ENCODE measurements at regions not wholly inside any gene's neighbourhood (a gene's known extent, or its start where the extent isn't known, plus 50 kb on each side); places are given as distances from the start of the nearest gene placed in this dataset.

DNA sequence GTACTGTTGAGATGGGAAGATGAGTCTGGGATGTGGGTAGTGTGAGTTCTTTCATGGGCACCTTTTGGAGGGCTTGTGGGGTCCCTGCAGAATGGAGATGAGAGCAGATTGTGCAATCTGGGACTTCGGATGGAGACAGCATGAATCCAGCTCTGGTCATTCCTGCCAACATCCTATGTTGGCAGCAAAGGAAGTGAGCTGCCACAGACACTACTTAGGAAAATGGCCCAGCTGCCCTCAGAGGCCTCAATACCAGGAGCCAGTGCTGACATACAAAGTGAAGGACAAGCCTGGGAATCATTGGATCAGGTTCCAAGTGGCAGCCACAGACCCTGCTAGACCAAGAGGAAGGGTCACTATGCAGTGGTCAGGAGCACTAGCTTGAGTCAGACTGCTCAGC lies 402.8 kb downstream of the CDK5RAP2 start:
- no peak for FAIRE-seq
- TF ChIP-seq POLR2A (IDR thresholded peaks at IDR 0.05; ENCODE audit: low read depth, low read length) (no peak), PAX5 (IDR thresholded peaks at IDR 0.05; ENCODE audit: insufficient read depth, low read length, severe bottlenecking) (no peak), SPI1 (IDR thresholded peaks at IDR 0.05; ENCODE audit: low read depth, low read length) (no peak), TAF1 (IDR thresholded peaks at IDR 0.05; ENCODE audit: low read depth, low read length) (no peak), POU2F2 (IDR thresholded peaks at IDR 0.05; ENCODE audit: low read depth, low read length) (no peak), POLR2AphosphoS5 (IDR thresholded peaks at IDR 0.05; ENCODE audit: low read depth, low read length) (no peak)

DNA sequence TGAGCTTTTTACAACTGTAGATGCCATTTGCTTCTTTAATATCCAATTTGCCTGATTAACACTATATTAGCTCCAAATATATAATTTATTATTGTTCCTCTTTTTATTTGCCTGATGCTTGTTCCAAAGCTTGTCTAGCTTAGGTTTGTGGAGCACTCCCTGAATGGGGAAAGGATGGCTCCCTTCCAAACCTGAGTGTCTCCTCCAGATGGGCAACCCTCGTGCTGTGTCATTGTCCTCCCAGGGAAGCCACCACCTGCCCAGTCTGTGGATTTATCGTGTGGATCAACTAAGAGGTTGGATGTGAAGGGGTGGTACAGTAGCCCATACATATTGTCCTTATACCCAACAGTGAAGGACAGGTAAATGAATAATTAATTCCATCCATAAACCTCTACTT lies 404.9 kb downstream of the CDK5RAP2 start:
- FAIRE-seq, result no peak
- DNase-seq (ENCODE audit: insufficient read length, low spot score), result no peak
- no peak for TF ChIP-seq PAX5 (IDR thresholded peaks at IDR 0.05; ENCODE audit: insufficient read depth, low read length, severe bottlenecking)
- no peak for TF ChIP-seq POLR2AphosphoS5 (IDR thresholded peaks at IDR 0.05; ENCODE audit: low read depth, low read length)
- TF ChIP-seq POLR2A (IDR thresholded peaks at IDR 0.05; ENCODE audit: low read depth, low read length), result no peak
- TF ChIP-seq POU2F2 (IDR thresholded peaks at IDR 0.05; ENCODE audit: low read depth, low read length), result no peak
- no peak for TF ChIP-seq SPI1 (IDR thresholded peaks at IDR 0.05; ENCODE audit: low read depth, low read length)
- TF ChIP-seq TAF1 (IDR thresholded peaks at IDR 0.05; ENCODE audit: low read depth, low read length), result no peak

More for the DNA sequence above, 402.8 kb downstream of the CDK5RAP2 start:
- DNase-seq (ENCODE audit: insufficient read length, low spot score), result no peak

DNA sequence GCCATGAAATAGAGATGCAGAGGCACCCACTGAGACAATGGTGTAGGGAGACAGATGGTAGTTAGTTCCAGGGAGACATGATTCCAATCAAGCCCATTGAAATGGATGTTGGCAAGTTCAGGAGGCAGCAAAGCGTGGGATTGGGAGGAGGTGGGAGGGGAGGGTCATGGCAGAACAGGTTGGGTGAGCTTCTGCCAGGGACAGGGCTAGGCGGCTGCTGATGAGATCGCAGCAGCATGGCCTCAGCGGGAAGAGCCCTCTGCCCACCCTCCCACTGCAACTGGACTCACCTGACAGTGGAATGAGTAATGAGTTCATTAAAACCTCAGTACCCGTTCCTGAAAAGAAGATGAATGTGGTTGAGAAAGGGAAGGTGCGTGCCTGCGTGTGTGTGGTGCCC lies 418.2 kb downstream of the CDK5RAP2 start:
- TF ChIP-seq POLR2AphosphoS5 (IDR thresholded peaks at IDR 0.05; ENCODE audit: low read depth, low read length) (no peak), POLR2A (IDR thresholded peaks at IDR 0.05; ENCODE audit: low read depth, low read length) (no peak), TAF1 (IDR thresholded peaks at IDR 0.05; ENCODE audit: low read depth, low read length) (no peak), PAX5 (IDR thresholded peaks at IDR 0.05; ENCODE audit: insufficient read depth, low read length, severe bottlenecking) (no peak), SPI1 (IDR thresholded peaks at IDR 0.05; ENCODE audit: low read depth, low read length) (no peak), POU2F2 (IDR thresholded peaks at IDR 0.05; ENCODE audit: low read depth, low read length) (no peak)
- FAIRE-seq (no peak), DNase-seq (ENCODE audit: insufficient read length, low spot score) (no peak)

DNA sequence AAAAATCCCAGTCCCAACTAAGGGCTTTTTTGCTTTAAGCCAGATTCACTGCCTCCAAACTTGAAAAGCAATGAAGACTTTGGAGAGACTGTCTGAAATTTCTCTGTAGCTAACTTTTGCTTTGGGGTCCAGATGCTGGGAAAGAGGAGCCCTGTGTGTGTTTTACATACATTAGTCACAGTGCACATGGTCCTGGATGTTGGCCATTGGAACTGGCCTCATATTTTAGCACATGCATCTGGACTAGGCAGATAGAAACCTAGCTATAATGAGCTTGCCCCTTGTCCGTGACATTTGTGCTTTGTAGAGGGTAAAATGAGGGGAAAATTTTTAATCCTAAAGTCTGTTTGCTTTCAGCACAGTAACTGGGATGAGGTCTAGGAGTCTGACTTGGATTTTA lies 421.7 kb downstream of the CDK5RAP2 start:
- DNase-seq (ENCODE audit: insufficient read length, low spot score) (no peak), FAIRE-seq (no peak)
- TF ChIP-seq SPI1 (IDR thresholded peaks at IDR 0.05; ENCODE audit: low read depth, low read length) (no peak), POLR2AphosphoS5 (IDR thresholded peaks at IDR 0.05; ENCODE audit: low read depth, low read length) (no peak), POLR2A (IDR thresholded peaks at IDR 0.05; ENCODE audit: low read depth, low read length) (no peak), TAF1 (IDR thresholded peaks at IDR 0.05; ENCODE audit: low read depth, low read length) (no peak), PAX5 (IDR thresholded peaks at IDR 0.05; ENCODE audit: insufficient read depth, low read length, severe bottlenecking) (no peak), POU2F2 (IDR thresholded peaks at IDR 0.05; ENCODE audit: low read depth, low read length) (no peak)

DNA sequence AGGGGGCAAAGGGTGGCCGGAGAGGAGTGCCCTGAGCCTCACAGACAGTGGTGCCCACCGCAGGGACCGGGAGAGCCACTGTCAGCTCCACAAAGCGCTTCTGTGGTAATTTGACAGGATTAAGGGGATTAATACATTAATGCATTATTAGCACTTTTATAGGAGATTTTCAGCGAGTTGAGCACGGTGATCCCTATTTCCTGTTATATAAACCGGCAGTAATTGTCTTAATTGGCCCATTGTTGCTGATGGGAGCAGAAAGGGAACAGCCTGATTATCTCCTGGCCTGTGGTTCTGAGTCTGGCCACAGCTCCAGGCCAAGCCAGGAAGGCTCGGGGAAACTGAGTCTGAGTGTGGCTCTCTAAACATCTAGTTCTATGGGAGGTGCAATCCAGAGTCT lies 423.6 kb downstream of the CDK5RAP2 start:
- TF ChIP-seq POLR2AphosphoS5 (IDR thresholded peaks at IDR 0.05; ENCODE audit: low read depth, low read length) (no peak), POU2F2 (IDR thresholded peaks at IDR 0.05; ENCODE audit: low read depth, low read length) (no peak), PAX5 (IDR thresholded peaks at IDR 0.05; ENCODE audit: insufficient read depth, low read length, severe bottlenecking) (no peak), POLR2A (IDR thresholded peaks at IDR 0.05; ENCODE audit: low read depth, low read length) (no peak), SPI1 (IDR thresholded peaks at IDR 0.05; ENCODE audit: low read depth, low read length) (no peak), TAF1 (IDR thresholded peaks at IDR 0.05; ENCODE audit: low read depth, low read length) (no peak)
- no peak for FAIRE-seq
- no peak for DNase-seq (ENCODE audit: insufficient read length, low spot score)

DNA sequence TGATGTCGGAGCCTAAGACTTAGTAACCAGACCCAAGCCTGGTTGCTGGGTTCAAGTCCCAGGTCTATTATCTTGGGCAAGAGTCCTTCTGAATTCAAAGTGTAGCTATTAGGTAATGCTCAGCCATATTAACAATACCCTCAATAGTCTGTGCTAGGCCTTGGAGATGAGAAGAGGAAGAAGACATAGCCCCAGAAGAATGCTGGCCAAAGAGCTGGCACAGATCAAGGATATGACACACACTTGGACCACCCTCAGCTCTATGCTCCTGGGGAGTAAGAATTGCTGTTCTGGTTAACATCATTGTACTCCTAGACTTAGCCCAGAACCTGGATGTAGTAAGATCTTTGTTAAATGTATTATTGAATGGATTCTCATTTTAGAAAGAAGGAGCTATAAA lies 426.7 kb downstream of the CDK5RAP2 start:
- no peak for DNase-seq (ENCODE audit: insufficient read length, low spot score)
- no peak for FAIRE-seq
- TF ChIP-seq POU2F2 (IDR thresholded peaks at IDR 0.05; ENCODE audit: low read depth, low read length) (no peak), SPI1 (IDR thresholded peaks at IDR 0.05; ENCODE audit: low read depth, low read length) (no peak), PAX5 (IDR thresholded peaks at IDR 0.05; ENCODE audit: insufficient read depth, low read length, severe bottlenecking) (no peak)

DNA sequence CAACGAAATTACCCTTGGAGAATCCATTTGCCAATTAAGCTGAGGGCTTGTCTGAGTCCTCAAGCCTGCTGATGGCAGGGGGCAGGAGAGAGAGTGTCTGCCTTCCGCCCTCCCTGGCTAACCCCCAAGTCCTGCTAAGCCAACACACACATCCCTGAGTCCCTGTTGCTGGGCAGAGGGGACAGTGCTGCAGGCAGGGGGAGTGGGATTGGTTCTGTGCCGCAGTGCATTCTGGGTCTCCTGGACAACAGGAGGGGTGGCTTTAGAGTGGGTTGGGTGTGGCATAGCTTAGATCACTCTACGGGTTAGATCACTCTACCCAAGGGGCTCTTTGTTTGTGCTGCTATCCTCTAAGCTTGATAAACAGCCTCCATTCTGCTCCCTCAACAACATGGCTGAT lies 427.7 kb downstream of the CDK5RAP2 start:
- TF ChIP-seq POLR2A (IDR thresholded peaks at IDR 0.05; ENCODE audit: low read depth, low read length), result no peak
- no peak for TF ChIP-seq TAF1 (IDR thresholded peaks at IDR 0.05; ENCODE audit: low read depth, low read length)
- TF ChIP-seq POLR2AphosphoS5 (IDR thresholded peaks at IDR 0.05; ENCODE audit: low read depth, low read length), result no peak
- no peak for TF ChIP-seq SPI1 (IDR thresholded peaks at IDR 0.05; ENCODE audit: low read depth, low read length)
- no peak for TF ChIP-seq PAX5 (IDR thresholded peaks at IDR 0.05; ENCODE audit: insufficient read depth, low read length, severe bottlenecking)
- TF ChIP-seq POU2F2 (IDR thresholded peaks at IDR 0.05; ENCODE audit: low read depth, low read length), result no peak
- FAIRE-seq, result no peak
- DNase-seq (ENCODE audit: insufficient read length, low spot score), result no peak

DNA sequence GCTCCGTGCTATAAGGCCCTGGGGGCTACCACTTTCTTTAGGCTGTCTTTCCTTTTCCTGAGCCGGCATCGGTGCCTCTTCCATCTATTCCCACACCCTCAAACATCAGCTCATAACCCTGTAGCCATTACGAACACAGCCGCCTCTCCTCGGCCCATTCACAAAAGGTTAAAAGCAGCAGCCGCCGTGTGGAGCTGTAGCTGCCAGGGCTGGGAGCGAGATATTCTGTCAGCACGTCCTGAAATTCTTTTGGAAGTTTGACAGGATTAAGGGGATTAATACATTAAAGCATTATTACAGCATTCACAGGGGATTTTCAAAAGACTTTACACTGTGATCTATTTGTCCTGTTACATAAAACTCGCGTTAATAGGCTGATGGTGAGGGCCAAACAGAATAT lies 428.2 kb downstream of the CDK5RAP2 start:
- no peak for FAIRE-seq
- TF ChIP-seq POLR2A (IDR thresholded peaks at IDR 0.05; ENCODE audit: low read depth, low read length) (no peak), PAX5 (IDR thresholded peaks at IDR 0.05; ENCODE audit: insufficient read depth, low read length, severe bottlenecking) (no peak), POU2F2 (IDR thresholded peaks at IDR 0.05; ENCODE audit: low read depth, low read length) (no peak), POLR2AphosphoS5 (IDR thresholded peaks at IDR 0.05; ENCODE audit: low read depth, low read length) (no peak), TAF1 (IDR thresholded peaks at IDR 0.05; ENCODE audit: low read depth, low read length) (no peak), SPI1 (IDR thresholded peaks at IDR 0.05; ENCODE audit: low read depth, low read length) (no peak)
- no peak for DNase-seq (ENCODE audit: insufficient read length, low spot score)

DNA sequence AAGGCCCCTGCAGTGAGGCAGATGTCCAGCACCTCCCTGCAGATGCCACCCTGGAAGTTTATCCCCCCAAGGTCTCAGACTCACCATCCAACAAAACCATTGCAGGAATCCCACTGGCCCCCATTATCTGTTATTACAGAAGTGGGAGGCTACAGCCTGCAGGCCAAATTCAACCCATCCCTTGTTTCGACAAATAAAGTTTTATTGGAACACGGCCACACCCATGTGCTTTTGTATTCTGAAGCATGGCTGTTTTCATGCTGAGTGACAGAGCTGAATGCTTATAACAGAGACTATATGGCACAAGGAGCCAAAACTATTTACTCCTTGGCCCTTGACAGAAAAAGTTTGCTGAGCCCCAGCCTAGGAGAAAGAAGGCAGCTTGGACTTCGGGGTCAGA lies 428.8 kb downstream of the CDK5RAP2 start:
- TF ChIP-seq POU2F2 (IDR thresholded peaks at IDR 0.05; ENCODE audit: low read depth, low read length), result no peak
- no peak for TF ChIP-seq SPI1 (IDR thresholded peaks at IDR 0.05; ENCODE audit: low read depth, low read length)
- no peak for TF ChIP-seq POLR2A (IDR thresholded peaks at IDR 0.05; ENCODE audit: low read depth, low read length)
- TF ChIP-seq PAX5 (IDR thresholded peaks at IDR 0.05; ENCODE audit: insufficient read depth, low read length, severe bottlenecking), result no peak
- TF ChIP-seq TAF1 (IDR thresholded peaks at IDR 0.05; ENCODE audit: low read depth, low read length), result no peak
- no peak for TF ChIP-seq POLR2AphosphoS5 (IDR thresholded peaks at IDR 0.05; ENCODE audit: low read depth, low read length)
- no peak for FAIRE-seq
- no peak for DNase-seq (ENCODE audit: insufficient read length, low spot score)

DNA sequence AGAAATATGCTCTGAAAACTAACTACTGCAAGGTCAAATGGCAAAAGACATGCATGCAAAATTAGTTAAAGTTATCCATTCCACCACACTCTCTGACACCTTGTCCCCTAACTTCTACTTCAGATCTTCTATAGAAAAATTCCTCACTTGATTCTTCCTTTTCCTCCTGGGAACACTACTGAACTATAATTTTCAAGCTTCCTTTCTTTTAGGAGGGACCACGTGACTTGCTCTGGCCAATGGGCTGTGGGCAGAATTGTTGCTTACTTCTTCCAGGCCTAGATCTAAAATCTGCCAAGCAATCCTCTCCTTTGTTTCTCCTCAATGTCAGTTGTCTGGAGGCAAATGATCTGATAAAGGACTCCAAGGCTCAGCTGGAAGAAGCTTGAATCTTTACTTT lies 441.0 kb downstream of the CDK5RAP2 start:
- TF ChIP-seq SPI1 (IDR thresholded peaks at IDR 0.05; ENCODE audit: low read depth, low read length) (no peak), POU2F2 (IDR thresholded peaks at IDR 0.05; ENCODE audit: low read depth, low read length) (no peak), PAX5 (IDR thresholded peaks at IDR 0.05; ENCODE audit: insufficient read depth, low read length, severe bottlenecking) (no peak), TAF1 (IDR thresholded peaks at IDR 0.05; ENCODE audit: low read depth, low read length) (no peak), POLR2A (IDR thresholded peaks at IDR 0.05; ENCODE audit: low read depth, low read length) (no peak), POLR2AphosphoS5 (IDR thresholded peaks at IDR 0.05; ENCODE audit: low read depth, low read length) (no peak)
- DNase-seq (ENCODE audit: insufficient read length, low spot score) (no peak), FAIRE-seq (no peak)

All from GM12891 (cell line).